ENCODE measurements at regions not wholly inside any gene's neighbourhood (a gene's known extent, or its start where the extent isn't known, plus 50 kb on each side); places are given as distances from the start of the nearest gene placed in this dataset.

DNA sequence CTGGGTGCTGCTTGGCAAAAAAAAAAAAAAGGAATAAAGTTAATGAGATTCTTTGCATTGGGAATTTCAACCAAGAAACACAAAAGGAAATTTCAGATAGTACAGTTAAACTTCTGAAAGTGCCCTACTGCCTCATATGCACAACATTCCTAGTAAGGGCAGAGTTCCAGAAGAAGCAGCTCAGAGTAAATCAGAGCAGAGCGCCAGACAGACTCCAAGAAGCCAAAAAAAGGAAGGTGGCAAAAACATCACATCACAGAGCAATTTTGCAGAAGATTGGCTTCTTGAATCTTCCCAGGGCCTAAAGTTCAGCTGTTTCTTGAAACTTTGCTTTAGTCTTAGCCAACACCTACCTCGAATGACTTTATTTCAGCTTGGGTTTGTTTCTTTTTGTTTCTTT, 544.1 kb downstream of the XPNPEP1 start:
- no peak for TF ChIP-seq EZH2 (IDR thresholded peaks at IDR 0.05; ENCODE audit: borderline replicate concordance, insufficient read depth, low read length, poor library complexity, severe bottlenecking)
- TF ChIP-seq EP300 (conservative IDR thresholded peaks at IDR 0.05; ENCODE audit: poor library complexity, severe bottlenecking) = no peak
